Cardiac muscle cell (in vitro differentiated cells and primary cell): ENCODE measurements at regions not wholly inside any gene's neighbourhood (a gene's known extent, or its start where the extent isn't known, plus 50 kb on each side); places are given as distances from the start of the nearest gene placed in this dataset.
A peak's percentile ranks its signal among the peaks of the same experiment; 100 is the strongest.

Experiments
- DNase-seq, 2 donors: peaks; one replicate each; pipeline versions ENCODE4 v3.0.0 to v3.0.0-alpha.2; 2010 to 2017; ENCODE audit warnings: low read depth in 1 of 2, low spot score in 1 of 2
- H3K27ac ChIP-seq: fragments of 200-600 bp; sonication (generic); 2 replicates; pipeline ENCODE4 v1.5.1; 2016
- H3K27me3 ChIP-seq: fragments of 200-600 bp; sonication (generic); 2 replicates; pipeline ENCODE4 v1.6.0; 2016; ENCODE audit warnings: control low read depth
- H3K36me3 ChIP-seq: fragments of 200-600 bp; sonication (generic); 2 replicates; pipeline ENCODE4 v1.5.1; 2016; ENCODE audit warnings: control low read depth
- H3K4me1 ChIP-seq: fragments of 200-600 bp; sonication (generic); 2 replicates; pipeline ENCODE4 v1.8.1; 2017; ENCODE audit warnings: low read depth, mild to moderate bottlenecking, mixed run types
- H3K4me3 ChIP-seq: fragments of 200-600 bp; sonication (generic); 2 replicates; pipeline ENCODE4 v1.5.1; 2016; ENCODE audit warnings: mild to moderate bottlenecking
- H3K9me3 ChIP-seq: fragments of 200-600 bp; sonication (generic); 2 replicates; pipeline ENCODE4 v1.5.1; 2017; ENCODE audit warnings: low read depth, mild to moderate bottlenecking, control low read depth
- CTCF ChIP-seq: IDR thresholded peaks from 2 replicates; pipeline ENCODE4 v1.5.1; 2012; ENCODE audit warnings: low read depth, mild to moderate bottlenecking, low read length

DNA sequence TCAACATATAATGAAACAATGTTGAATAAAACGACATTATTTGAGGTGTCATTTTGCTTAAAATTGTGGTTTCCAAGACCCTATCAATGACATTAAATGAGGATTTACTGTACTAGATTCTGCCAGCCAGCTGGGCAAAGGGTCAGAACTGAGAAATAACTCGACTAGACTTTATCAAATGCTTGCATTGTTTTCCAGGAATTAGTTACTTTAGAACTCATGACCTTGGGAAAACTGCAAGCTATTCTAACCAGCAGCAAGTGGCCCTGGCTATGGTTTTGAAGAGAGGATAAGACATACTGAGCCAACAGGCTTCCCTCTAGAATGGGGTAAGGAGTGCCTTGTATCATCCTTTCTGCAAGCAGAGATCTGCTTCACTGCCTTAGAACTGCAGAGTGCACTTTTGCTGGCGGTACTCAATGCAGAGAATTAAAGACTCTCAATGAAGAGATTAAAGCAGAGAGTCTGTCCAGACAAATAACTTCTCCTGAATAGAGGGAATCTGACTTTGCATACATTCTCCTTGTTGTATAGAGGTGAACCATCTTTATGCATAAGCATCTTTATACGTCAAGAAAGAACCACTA, 281.5 kb downstream of the ARL4A start:
- no peak for TF ChIP-seq CTCF
- H3K4me1 ChIP-seq, result no peaks in the 10 kb centered on the region
- no peak overlapping the region for H3K27ac ChIP-seq
- DNase-seq, result no peak
- H3K27me3 ChIP-seq, result no peaks in the 10 kb centered on the region
- no peaks in the 10 kb centered on the region for H3K36me3 ChIP-seq
- H3K9me3 ChIP-seq, result no peaks in the 10 kb centered on the region
- no peak overlapping the region for H3K4me3 ChIP-seq

DNA sequence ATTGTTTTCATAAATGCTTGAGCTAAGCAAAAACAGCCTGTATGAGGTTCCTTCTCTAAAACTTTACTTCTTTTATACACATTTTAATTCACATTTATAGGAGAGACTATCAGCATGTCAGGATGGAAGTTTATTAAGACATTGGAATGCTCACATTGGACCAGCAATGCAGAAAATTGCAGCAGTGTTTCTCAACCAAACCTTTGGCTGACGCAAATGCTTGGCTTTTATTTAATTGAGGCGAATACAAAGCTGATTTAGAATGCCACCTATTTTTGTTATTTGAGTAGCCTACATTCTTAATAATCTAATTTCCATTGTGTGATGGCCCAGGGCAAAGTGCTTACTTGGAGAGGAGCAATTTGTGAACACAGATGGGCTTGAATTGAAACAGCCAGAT, 283.2 kb downstream of the ARL4A start:
- no peaks in the 10 kb centered on the region for H3K4me1 ChIP-seq
- H3K27ac ChIP-seq, result no peak overlapping the region
- H3K27me3 ChIP-seq, result no peaks in the 10 kb centered on the region
- H3K4me3 ChIP-seq, result no peak overlapping the region
- H3K36me3 ChIP-seq, result no peaks in the 10 kb centered on the region
- no peak for TF ChIP-seq CTCF
- no peaks in the 10 kb centered on the region for H3K9me3 ChIP-seq
- peak in 1 of 2 donors; percentile 10 for DNase-seq

- Histone ChIP-seq H3K36me3 (no peaks in the 10 kb centered on the region), H3K27me3 (no peaks in the 10 kb centered on the region), H3K4me1 (no peaks in the 10 kb centered on the region), H3K27ac (no peak overlapping the region), H3K4me3 (no peak overlapping the region), H3K9me3 (no peaks in the 10 kb centered on the region)
- no peak for DNase-seq
- no peak for TF ChIP-seq CTCF
Observed at GRCh38 chr7:12974451-12975166, 287.2 kb downstream of the ARL4A start.

DNA sequence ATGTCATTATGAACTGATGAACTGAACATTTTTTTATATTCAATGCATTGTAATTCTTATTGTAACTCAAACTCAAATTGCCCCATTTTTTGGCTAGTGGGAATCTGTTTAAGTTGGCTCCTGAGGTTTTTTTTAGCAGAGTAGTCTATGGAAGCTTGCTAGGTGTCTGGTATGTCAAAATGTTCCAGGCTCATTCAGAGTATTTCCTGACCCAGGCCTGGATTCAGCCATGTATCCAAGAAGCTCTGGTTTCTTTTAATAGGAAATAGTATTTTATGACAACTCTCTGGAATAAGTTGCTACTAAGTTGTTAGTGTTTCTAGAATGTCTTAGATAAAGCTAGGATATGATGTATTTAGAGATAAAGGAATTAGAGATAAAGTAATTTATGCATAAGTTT, 288.0 kb downstream of the ARL4A start:
- Histone ChIP-seq H3K9me3 (no peaks in the 10 kb centered on the region), H3K27me3 (no peaks in the 10 kb centered on the region), H3K36me3 (no peaks in the 10 kb centered on the region), H3K4me1 (no peaks in the 10 kb centered on the region), H3K4me3 (no peak overlapping the region), H3K27ac (no peak overlapping the region)
- no peak for TF ChIP-seq CTCF
- DNase-seq, result peak; percentile 18 to 30

DNA sequence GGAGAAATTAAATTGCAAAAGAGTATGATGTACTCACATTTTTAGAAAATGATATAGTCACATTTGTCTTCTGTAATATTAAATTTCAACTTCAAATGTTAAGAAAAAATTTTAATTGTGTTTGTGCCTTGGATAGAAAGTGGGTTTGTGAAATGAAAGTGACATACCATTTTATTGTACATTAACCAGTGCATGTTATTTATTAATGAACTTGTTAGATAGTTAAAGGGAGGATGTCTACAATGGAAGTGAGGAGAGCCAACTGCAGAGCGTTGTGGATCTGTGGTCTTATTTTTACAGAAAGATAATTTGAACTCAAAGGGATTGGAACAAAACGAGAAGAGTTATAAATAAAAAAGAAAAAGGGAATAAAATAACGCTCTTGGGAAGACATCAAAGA, 291.7 kb downstream of the ARL4A start:
- no peaks in the 10 kb centered on the region for H3K9me3 ChIP-seq
- no peaks in the 10 kb centered on the region for H3K27me3 ChIP-seq
- no peak overlapping the region for H3K4me3 ChIP-seq
- H3K36me3 ChIP-seq, result no peaks in the 10 kb centered on the region
- H3K4me1 ChIP-seq, result no peaks in the 10 kb centered on the region
- TF ChIP-seq CTCF, result no peak
- H3K27ac ChIP-seq, result no peak overlapping the region
- DNase-seq, result no peak
